Body of pancreas (tissue), 4 donors: ENCODE measurements at regions not wholly inside any gene's neighbourhood (a gene's known extent, or its start where the extent isn't known, plus 50 kb on each side); places are given as distances from the start of the nearest gene placed in this dataset.

ENCODE experiments used
- CTCF ChIP-seq, 7 experiments: fragments of 450-650 bp in 4 of 7; fragments of 200-600 bp in 3 of 7; sonication (generic) in 3 of 7; IDR thresholded peaks; one replicate each; pipeline ENCODE4 v1.5.1; 2016 to 2019; ENCODE audit warnings: antibody characterized with exemption in 7 of 7
- POLR2A ChIP-seq, 3 donors: fragments of 450-650 bp; IDR thresholded peaks; one replicate each; pipeline ENCODE4 v1.6.1; 2016; ENCODE audit warnings: antibody characterized with exemption in 3 of 3, mild to moderate bottlenecking in 2 of 3

- TF ChIP-seq CTCF (IDR thresholded peaks at IDR 0.05) (no peak), POLR2A (IDR thresholded peaks at IDR 0.05) (no peak)
These were observed 287.7 kb downstream of the PSAT1 start for GRCh38 chr9:78584589-78584988.
